H1 (cell line): ENCODE measurements at regions not wholly inside any gene's neighbourhood (a gene's known extent, or its start where the extent isn't known, plus 50 kb on each side); places are given as distances from the start of the nearest gene placed in this dataset.
A peak's percentile ranks its signal among the peaks of the same experiment; 100 is the strongest.

Experiments
- CTCF ChIA-PET: fragments of 300-600 bp; sonication (Branson Sonifier 250); formaldehyde crosslinking; loops from one replicate; lab custom pipeline; 2021; ENCODE audit not compliant: partially characterized antibody; lab: Charles Lee
- POLR2A ChIA-PET: fragments of 300-600 bp; sonication (Branson Sonifier 250); formaldehyde crosslinking; loops from one replicate; lab custom pipeline; 2021; ENCODE audit warnings: inconsistent platforms; ENCODE audit not compliant: partially characterized antibody; lab: Charles Lee
- DNase-seq, 2 experiments: peaks; one replicate each; pipeline versions ENCODE4 v3.0.0 to v3.0.0-alpha.2; 2010 to 2022; ENCODE audit warnings: low spot score in 2 of 2, low read depth in 1 of 2, mixed read lengths in 1 of 2
- FAIRE-seq: peaks from 2 replicates; lab custom pipeline; 2011; peaks lifted over from hg19 to GRCh38; lab: Jason Lieb, UNC
- H2AFZ ChIP-seq: 2 replicates; pipeline ENCODE4 v1.8.1; 2012; ENCODE audit warnings: low read length, inconsistent platforms
- H2AK5ac ChIP-seq: 2 replicates; pipeline ENCODE4 v1.6.1; 2013; ENCODE audit warnings: low read depth, low read length
- H2BK120ac ChIP-seq: replicated peaks from 2 replicates; pipeline ENCODE3; 2013; ENCODE audit warnings: low read depth, low read length, inconsistent platforms
- H2BK12ac ChIP-seq: 2 replicates; pipeline ENCODE4 v1.6.1; 2013; ENCODE audit warnings: low read depth, low read length
- H2BK15ac ChIP-seq: 2 replicates; pipeline ENCODE4 v1.6.1; 2013; ENCODE audit warnings: low read length
- H2BK20ac ChIP-seq: 2 replicates; pipeline ENCODE4 v1.6.1; 2013; ENCODE audit warnings: low read length
- H2BK5ac ChIP-seq: 2 replicates; pipeline ENCODE4 v1.6.1; 2013; ENCODE audit warnings: low read depth, low read length
- H3K14ac ChIP-seq: 2 replicates; pipeline ENCODE4 v1.6.1; 2013; ENCODE audit warnings: inconsistent platforms; ENCODE audit not compliant: insufficient read length
- H3K18ac ChIP-seq: 2 replicates; pipeline ENCODE4 v1.6.1; 2013; ENCODE audit warnings: low read length; ENCODE audit errors: extremely low read depth
- H3K23ac ChIP-seq: 2 replicates; pipeline ENCODE4 v1.6.1; 2013; ENCODE audit warnings: inconsistent platforms; ENCODE audit not compliant: insufficient read length
- H3K23me2 ChIP-seq: 2 replicates; pipeline ENCODE4 v1.6.1; 2013; ENCODE audit warnings: low read depth, low read length
- H3K27ac ChIP-seq: 2 replicates; pipeline ENCODE4 v1.6.1; 2011; ENCODE audit warnings: low read depth, low read length, inconsistent platforms
- H3K27me3 ChIP-seq, 4 experiments: replicated peaks in 1 of 4; 1 replicate in 1 of 4; 2 replicates in 3 of 4; pipeline versions ENCODE4 v1.6.1 to v1.8.1; 2011 to 2013; ENCODE audit warnings: low read length in 3 of 4, mild to moderate bottlenecking in 3 of 4, inconsistent platforms in 2 of 4, mixed read lengths in 2 of 4, moderate library complexity in 1 of 4; ENCODE audit not compliant: control insufficient read depth in 3 of 4, insufficient read depth in 3 of 4; ENCODE audit errors: extremely low read depth in 1 of 4
- H3K36me3 ChIP-seq, 4 experiments: 2 replicates each; pipeline versions ENCODE4 v1.6.1 to v1.8.1; 2011 to 2013; ENCODE audit warnings: mild to moderate bottlenecking in 4 of 4, low read length in 3 of 4, moderate library complexity in 2 of 4, control low read depth in 1 of 4, inconsistent platforms in 1 of 4; ENCODE audit not compliant: insufficient read depth in 4 of 4, control insufficient read depth in 2 of 4
- H3K4ac ChIP-seq: replicated peaks from 2 replicates; pipeline ENCODE3; 2013; ENCODE audit warnings: low read length, low read depth, mixed read lengths, inconsistent platforms; ENCODE audit not compliant: insufficient read length
- H3K4me1 ChIP-seq, 4 experiments: replicated peaks in 1 of 4; 1 replicate in 1 of 4; 2 replicates in 3 of 4; pipeline versions ENCODE4 v1.6.1 to v1.8.1; 2011 to 2013; ENCODE audit warnings: low read length in 3 of 4, inconsistent platforms in 2 of 4, mixed read lengths in 1 of 4; ENCODE audit not compliant: insufficient read depth in 4 of 4, control insufficient read depth in 3 of 4
- H3K4me2 ChIP-seq, 2 experiments: 2 replicates each; pipeline versions ENCODE4 v1.6.1 to v1.8.1; 2011 to 2013; ENCODE audit warnings: low read depth in 2 of 2, low read length in 2 of 2, control low read depth in 1 of 2, inconsistent platforms in 1 of 2, mild to moderate bottlenecking in 1 of 2; ENCODE audit not compliant: insufficient read depth in 1 of 2
- H3K4me3 ChIP-seq, 4 experiments: fragments of 200-600, 300-600 bp in 1 of 4; sonication (generic), shearing (Covaris generic), sonication (Bioruptor Twin) in 1 of 4; 2 replicates each; pipeline versions ENCODE4 v1.5.1 to v1.8.1; 2011 to 2016; ENCODE audit warnings: low read length in 4 of 4, low read depth in 3 of 4, control low read depth in 2 of 4, inconsistent platforms in 2 of 4, mild to moderate bottlenecking in 2 of 4, mixed read lengths in 1 of 4, moderate library complexity in 1 of 4; ENCODE audit not compliant: insufficient read depth in 2 of 4; ENCODE audit errors: extremely low read depth in 1 of 4
- H3K56ac ChIP-seq: replicated peaks from 2 replicates; pipeline ENCODE3; 2013; ENCODE audit warnings: low read depth, mild to moderate bottlenecking, mixed read lengths, low read length, inconsistent platforms; ENCODE audit not compliant: insufficient read length
- H3K79me1 ChIP-seq: 2 replicates; pipeline ENCODE4 v1.6.1; 2013; ENCODE audit warnings: low read depth, low read length, control low read depth
- H3K79me2 ChIP-seq, 2 experiments: 2 replicates each; pipeline versions ENCODE4 v1.6.1 to v1.8.1; 2012 to 2013; ENCODE audit warnings: low read length in 2 of 2, mild to moderate bottlenecking in 2 of 2, inconsistent platforms in 1 of 2; ENCODE audit not compliant: insufficient read depth in 2 of 2, control insufficient read depth in 1 of 2
- H3K9ac ChIP-seq, 4 experiments: replicated peaks in 1 of 4; 1 replicate in 1 of 4; 2 replicates in 3 of 4; pipeline versions ENCODE4 v1.6.1 to v1.8.1; 2011 to 2013; ENCODE audit warnings: low read depth in 3 of 4, low read length in 3 of 4, control low read depth in 2 of 4, mild to moderate bottlenecking in 2 of 4, moderate library complexity in 2 of 4, inconsistent platforms in 1 of 4; ENCODE audit errors: extremely low read depth in 1 of 4
- H3K9me3 ChIP-seq, 2 experiments: 2 replicates each; pipeline versions ENCODE4 v1.6.1 to v1.8.1; 2012 to 2013; ENCODE audit warnings: mild to moderate bottlenecking in 2 of 2, moderate library complexity in 2 of 2, control low read depth in 1 of 2, inconsistent platforms in 1 of 2, low read depth in 1 of 2, low read length in 1 of 2, mixed read lengths in 1 of 2; ENCODE audit not compliant: insufficient read depth in 2 of 2
- H4K20me1 ChIP-seq, 2 experiments: replicated peaks in 1 of 2; 2 replicates each; pipeline versions ENCODE3 to v1.8.1; 2011 to 2013; ENCODE audit warnings: inconsistent platforms in 2 of 2, low read length in 2 of 2, mild to moderate bottlenecking in 1 of 2; ENCODE audit not compliant: insufficient read depth in 2 of 2, control insufficient read depth in 1 of 2
- H4K5ac ChIP-seq: 2 replicates; pipeline ENCODE4 v1.6.1; 2013; ENCODE audit warnings: low read length, low read depth, mixed read lengths, inconsistent platforms; ENCODE audit not compliant: insufficient read length
- H4K8ac ChIP-seq: 2 replicates; pipeline ENCODE4 v1.8.0; 2013; ENCODE audit warnings: mild to moderate bottlenecking, moderate library complexity, low read length, inconsistent platforms; ENCODE audit not compliant: insufficient read depth; ENCODE audit errors: extremely low read depth
- H4K91ac ChIP-seq: replicated peaks from 2 replicates; pipeline ENCODE3; 2013; ENCODE audit warnings: low read length, mixed read lengths, inconsistent platforms; ENCODE audit not compliant: insufficient read length
- CBX8 ChIP-seq: fragments of 300-800, 300-1000 bp; sonication (generic); IDR thresholded peaks from 2 replicates; pipeline ENCODE4 v1.7.1; 2016; ENCODE audit warnings: low read depth, low read length, borderline replicate concordance
- SP1 ChIP-seq: IDR thresholded peaks from 2 replicates; pipeline ENCODE4 v1.6.1; 2011; ENCODE audit warnings: low read depth, low read length
- WGBS, 2 experiments: shearing (Covaris generic) in 1 of 2; methylation state at CpG; one replicate each; pipeline versions ENCODE4 v1.1.6 to v1.1.7; 2013 to 2015; ENCODE audit warnings: low lambda C conversion rate in 2 of 2, mixed read lengths in 2 of 2, inconsistent platforms in 1 of 2, low coverage in 1 of 2, missing lambda C conversion rate in 1 of 2; ENCODE audit not compliant: insufficient replicate concordance in 2 of 2, insufficient coverage in 1 of 2, insufficient read length in 1 of 2; ENCODE audit errors: extremely low coverage in 1 of 2, missing lambda C conversion rate in 1 of 2; 5-methylcytosine and 5-hydroxymethylcytosine counted together
- TF ChIP-seq, protein P1 (sequence below), 3 experiments: IDR thresholded peaks; 1 replicate in 2 of 3; 2 replicates in 1 of 3; pipeline versions ENCODE4 v1.5.1 to v1.6.1; 2011; ENCODE audit warnings: low read length in 3 of 3, mild to moderate bottlenecking in 3 of 3, inconsistent platforms in 2 of 3, low read depth in 1 of 3, moderate library complexity in 1 of 3; ENCODE audit not compliant: insufficient read depth in 1 of 3; ENCODE audit errors: control extremely low read depth in 1 of 3
- TF ChIP-seq, protein P2 (sequence below): IDR thresholded peaks from 2 replicates; pipeline ENCODE4 v1.6.1; 2012; ENCODE audit warnings: inconsistent platforms

DNA sequence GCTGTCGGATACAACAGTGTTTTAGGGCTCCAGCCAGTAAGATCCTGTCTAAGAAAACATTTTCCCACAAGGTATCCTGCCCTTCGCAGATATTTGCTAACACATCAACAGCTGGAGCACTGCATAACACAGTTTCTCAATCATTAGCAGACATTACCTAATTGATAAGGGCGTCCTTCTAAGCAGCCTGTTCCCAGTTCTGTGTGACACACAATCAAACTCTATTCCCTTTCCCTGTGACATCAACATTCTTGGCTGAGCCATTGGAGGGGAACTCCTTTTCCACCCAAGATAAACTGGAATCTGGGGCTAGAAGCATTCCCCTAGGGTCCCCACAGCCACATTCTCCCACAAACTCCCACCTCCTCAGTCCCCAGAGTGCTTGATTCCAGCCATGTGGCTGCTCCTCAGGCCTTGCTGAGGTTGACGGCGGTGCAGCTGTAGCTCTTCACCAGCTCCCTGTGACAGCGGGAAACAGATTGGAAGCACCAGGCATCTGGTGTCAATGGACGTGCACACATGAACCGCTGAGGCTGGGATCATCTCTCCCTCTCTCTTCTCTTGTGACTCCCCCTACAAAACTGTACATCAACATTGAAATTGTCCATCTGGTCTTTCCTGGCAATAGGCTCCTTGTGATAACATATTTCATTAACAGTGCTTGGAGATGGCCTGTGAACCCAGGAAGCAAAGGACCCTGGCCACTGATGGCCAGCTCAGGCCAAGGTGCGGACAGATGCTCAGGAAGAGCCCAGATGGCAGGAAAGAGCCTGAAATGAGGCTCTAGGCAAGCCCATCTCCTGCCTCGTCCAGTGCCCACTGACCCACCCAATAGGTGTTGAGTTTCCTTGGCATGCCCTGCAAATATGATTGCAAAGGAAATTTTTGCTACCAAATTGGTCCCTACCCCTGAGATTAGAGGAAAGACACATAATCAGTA is 131.1 kb upstream of the TBX20 start:
- H3K79me2 ChIP-seq, result no peaks in the 10 kb centered on the region
- DNase-seq (no peak), FAIRE-seq (no peak)
- no peak overlapping the region for H2BK15ac ChIP-seq
- CTCF ChIA-PET, result interaction anchor here (1.4 kb wide), 1 partner anchor 135 kb away, joined by 3 read pairs; no protein-coding TSS in a partner anchor
- H2BK20ac ChIP-seq, result no peak overlapping the region
- H3K18ac ChIP-seq, result no peak overlapping the region
- H2BK5ac ChIP-seq, result no peak overlapping the region
- WGBS, 2 experiments, result 84% methylated on average over 10 of the region's 10 CpGs; no CpG with 5 or more reads in 1 of the 2 experiments
- no peak overlapping the region for H3K9ac ChIP-seq
- no peak overlapping the region for H3K4ac ChIP-seq
- H3K4me3 ChIP-seq, result no peak overlapping the region
- H3K27ac ChIP-seq, result no peak overlapping the region
- no peak overlapping the region for H3K56ac ChIP-seq
- H4K20me1 ChIP-seq, result no peaks in the 10 kb centered on the region
- H4K8ac ChIP-seq, result no peak overlapping the region
- peak overlapping the region; percentile 72; the same call in 1 of the 2 replicates for H2AFZ ChIP-seq
- H3K79me1 ChIP-seq, result no peaks in the 10 kb centered on the region
- H3K36me3 ChIP-seq, result no peaks in the 10 kb centered on the region
- H3K9me3 ChIP-seq, result no peaks in the 10 kb centered on the region
- H3K23ac ChIP-seq, result no peak overlapping the region
- no peak overlapping the region for H3K14ac ChIP-seq
- H4K5ac ChIP-seq, result no peak overlapping the region
- no peak overlapping the region for H4K91ac ChIP-seq
- H3K4me2 ChIP-seq, result no peak overlapping the region
- no peak overlapping the region for H2BK120ac ChIP-seq
- no peak overlapping the region for H2AK5ac ChIP-seq
- POLR2A ChIA-PET, result no interaction called here
- H3K27me3 ChIP-seq, result no peaks in the 10 kb centered on the region
- H2BK12ac ChIP-seq, result no peak overlapping the region
- no peaks in the 10 kb centered on the region for H3K23me2 ChIP-seq
- H3K4me1 ChIP-seq, result no peaks in the 10 kb centered on the region
- no peak for TF ChIP-seq SP1
- TF ChIP-seq, protein P1, sequence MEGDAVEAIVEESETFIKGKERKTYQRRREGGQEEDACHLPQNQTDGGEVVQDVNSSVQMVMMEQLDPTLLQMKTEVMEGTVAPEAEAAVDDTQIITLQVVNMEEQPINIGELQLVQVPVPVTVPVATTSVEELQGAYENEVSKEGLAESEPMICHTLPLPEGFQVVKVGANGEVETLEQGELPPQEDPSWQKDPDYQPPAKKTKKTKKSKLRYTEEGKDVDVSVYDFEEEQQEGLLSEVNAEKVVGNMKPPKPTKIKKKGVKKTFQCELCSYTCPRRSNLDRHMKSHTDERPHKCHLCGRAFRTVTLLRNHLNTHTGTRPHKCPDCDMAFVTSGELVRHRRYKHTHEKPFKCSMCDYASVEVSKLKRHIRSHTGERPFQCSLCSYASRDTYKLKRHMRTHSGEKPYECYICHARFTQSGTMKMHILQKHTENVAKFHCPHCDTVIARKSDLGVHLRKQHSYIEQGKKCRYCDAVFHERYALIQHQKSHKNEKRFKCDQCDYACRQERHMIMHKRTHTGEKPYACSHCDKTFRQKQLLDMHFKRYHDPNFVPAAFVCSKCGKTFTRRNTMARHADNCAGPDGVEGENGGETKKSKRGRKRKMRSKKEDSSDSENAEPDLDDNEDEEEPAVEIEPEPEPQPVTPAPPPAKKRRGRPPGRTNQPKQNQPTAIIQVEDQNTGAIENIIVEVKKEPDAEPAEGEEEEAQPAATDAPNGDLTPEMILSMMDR (IDR thresholded peaks at IDR 0.05; ENCODE audit: control extremely low read depth in 1 of 3, insufficient read depth in 1 of 3, low read depth in 1 of 3, low read length in 3 of 3), result no peak
- no peak for TF ChIP-seq CBX8
- TF ChIP-seq, protein P2, sequence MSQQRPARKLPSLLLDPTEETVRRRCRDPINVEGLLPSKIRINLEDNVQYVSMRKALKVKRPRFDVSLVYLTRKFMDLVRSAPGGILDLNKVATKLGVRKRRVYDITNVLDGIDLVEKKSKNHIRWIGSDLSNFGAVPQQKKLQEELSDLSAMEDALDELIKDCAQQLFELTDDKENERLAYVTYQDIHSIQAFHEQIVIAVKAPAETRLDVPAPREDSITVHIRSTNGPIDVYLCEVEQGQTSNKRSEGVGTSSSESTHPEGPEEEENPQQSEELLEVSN, result no peak
